ENCODE measurements at regions not wholly inside any gene's neighbourhood (a gene's known extent, or its start where the extent isn't known, plus 50 kb on each side); places are given as distances from the start of the nearest gene placed in this dataset.

DNA sequence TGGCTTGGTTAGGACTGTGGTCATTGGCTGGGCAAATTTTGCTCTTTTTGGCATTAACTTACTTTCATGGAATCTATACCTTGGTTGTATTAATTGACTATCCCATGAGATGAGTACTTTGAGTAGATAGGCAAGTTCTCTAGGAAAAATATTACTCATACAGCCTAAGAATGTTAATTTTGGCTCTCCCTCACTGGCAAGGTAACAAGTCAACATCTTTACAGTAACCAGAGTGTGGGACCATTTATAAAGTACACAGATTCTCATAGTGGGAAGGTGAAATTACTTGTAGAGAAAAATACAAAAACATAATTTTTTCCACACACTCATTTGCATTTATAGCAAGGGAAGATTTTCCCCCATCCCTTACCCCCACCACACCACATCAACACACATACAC, 154.6 kb upstream of the ZNF608 start:
- Histone ChIP-seq H3K4me1 (ENCODE audit: low read length) (peaks cover 9% of the 10 kb centered on the region), H3K79me2 (ENCODE audit: low read length) (no peaks in the 10 kb centered on the region), H3K27me3 (ENCODE audit: low read length) (no peaks in the 10 kb centered on the region), H3K4me2 (ENCODE audit: low read depth, low read length, poor library complexity, severe bottlenecking) (no peak overlapping the region), H2AFZ (ENCODE audit: low read length) (no peak overlapping the region), H3K27ac (ENCODE audit: low read length) (no peak overlapping the region), H3K4me3 (ENCODE audit: low read length) (no peak overlapping the region), H3K36me3 (ENCODE audit: insufficient read depth, low read length) (no peaks in the 10 kb centered on the region), H3K9me3 (ENCODE audit: low read length) (no peaks in the 10 kb centered on the region), H4K20me1 (ENCODE audit: insufficient read depth, low read depth, low read length) (no peaks in the 10 kb centered on the region), H3K9me2 (replicated peaks; ENCODE audit: insufficient read depth, low read length) (no peaks in the 10 kb centered on the region), H3K9ac (ENCODE audit: low read length) (no peak overlapping the region)
- DNase-seq = no peak

DNA sequence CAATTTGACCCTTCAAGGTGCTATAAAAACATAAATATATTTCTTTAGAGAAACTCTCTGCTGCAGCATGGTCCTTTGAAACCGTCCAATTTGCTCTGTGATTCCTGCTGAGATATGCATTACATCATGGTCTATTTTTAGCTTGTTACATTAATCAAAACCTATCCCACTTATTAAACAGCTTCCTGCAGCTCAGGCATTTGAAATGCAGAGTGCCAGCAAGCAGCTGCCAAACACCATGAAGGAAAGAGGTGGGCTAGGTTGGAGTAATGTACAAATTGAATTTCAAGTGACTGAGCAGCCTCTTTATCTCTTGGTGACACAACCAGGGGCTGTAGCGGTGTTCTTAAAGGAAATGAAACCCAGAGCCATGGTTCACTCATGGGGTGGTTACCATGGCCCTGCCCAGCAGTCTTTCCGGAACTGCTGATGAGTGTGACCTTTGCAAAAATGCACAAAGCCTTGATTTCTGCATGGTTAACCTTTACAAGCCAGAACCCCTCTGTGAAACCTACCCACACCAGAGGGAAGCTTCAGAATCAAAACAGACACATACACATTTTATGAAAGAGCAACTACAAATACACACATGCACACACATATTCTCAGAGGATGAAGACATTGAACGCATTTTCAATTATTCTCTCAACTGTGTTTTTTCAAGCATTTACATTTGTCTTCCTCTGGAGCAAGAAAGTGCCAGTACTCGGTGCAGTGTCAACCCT, 155.8 kb upstream of the ZNF608 start:
- Histone ChIP-seq H3K79me2 (ENCODE audit: low read length) (no peaks in the 10 kb centered on the region), H3K36me3 (ENCODE audit: insufficient read depth, low read length) (no peaks in the 10 kb centered on the region), H3K27ac (ENCODE audit: low read length) (no peak overlapping the region), H3K4me3 (ENCODE audit: low read length) (no peak overlapping the region), H4K20me1 (ENCODE audit: insufficient read depth, low read depth, low read length) (no peaks in the 10 kb centered on the region), H3K4me2 (ENCODE audit: low read depth, low read length, poor library complexity, severe bottlenecking) (no peak overlapping the region), H3K4me1 (ENCODE audit: low read length) (peaks cover 9% of the 10 kb centered on the region), H3K27me3 (ENCODE audit: low read length) (no peaks in the 10 kb centered on the region), H2AFZ (ENCODE audit: low read length) (no peak overlapping the region), H3K9me3 (ENCODE audit: low read length) (no peaks in the 10 kb centered on the region), H3K9me2 (replicated peaks; ENCODE audit: insufficient read depth, low read length) (no peaks in the 10 kb centered on the region), H3K9ac (ENCODE audit: low read length) (no peak overlapping the region)
- DNase-seq = peak; percentile 45

DNA sequence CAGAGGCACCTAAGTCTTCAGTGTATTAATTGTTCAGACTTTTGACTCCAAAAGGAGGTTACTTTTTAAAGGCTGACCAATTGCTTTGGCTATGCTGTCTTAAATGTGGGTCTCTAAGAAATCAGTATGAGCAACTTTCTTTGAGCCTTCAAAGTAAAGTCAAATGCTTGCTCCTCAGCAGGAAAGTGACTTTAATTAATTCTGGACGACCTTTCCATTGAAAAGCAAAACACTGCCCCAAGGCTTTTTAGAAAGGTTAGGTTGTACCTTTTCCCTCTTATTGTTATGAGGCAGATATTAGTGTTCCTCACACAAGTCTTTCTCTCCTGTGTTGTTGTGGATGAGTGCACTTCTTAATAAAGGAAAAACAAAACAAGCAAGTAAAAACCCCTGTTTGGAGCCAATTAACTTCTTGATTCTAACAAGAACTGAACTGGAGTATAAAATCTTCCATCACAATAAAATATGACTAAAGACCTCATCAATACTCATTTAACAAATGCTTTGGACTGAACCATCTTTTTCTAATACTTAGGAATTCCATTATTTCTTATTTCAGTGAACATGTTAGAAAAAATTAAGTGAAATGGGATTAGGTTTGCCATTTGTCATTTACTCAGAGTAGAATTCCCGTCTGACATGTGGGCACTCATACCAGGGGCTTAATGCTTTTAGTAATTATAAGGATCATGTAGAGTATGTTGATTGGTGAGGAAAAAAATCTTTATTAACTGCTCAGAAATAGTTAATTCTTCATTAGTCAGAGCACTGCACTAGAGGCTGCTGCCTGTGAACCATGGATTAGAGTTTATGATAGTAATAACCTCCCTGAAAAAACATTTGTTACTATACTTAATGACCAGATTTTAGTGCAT, 159.1 kb upstream of the ZNF608 start:
- Histone ChIP-seq H3K27ac (ENCODE audit: low read length) (no peak overlapping the region), H3K4me3 (ENCODE audit: low read length) (no peak overlapping the region), H3K9ac (ENCODE audit: low read length) (no peak overlapping the region), H3K79me2 (ENCODE audit: low read length) (no peaks in the 10 kb centered on the region), H3K36me3 (ENCODE audit: insufficient read depth, low read length) (no peaks in the 10 kb centered on the region), H3K4me2 (ENCODE audit: low read depth, low read length, poor library complexity, severe bottlenecking) (no peak overlapping the region), H2AFZ (ENCODE audit: low read length) (no peak overlapping the region), H3K4me1 (ENCODE audit: low read length) (peaks cover 9% of the 10 kb centered on the region), H3K27me3 (ENCODE audit: low read length) (no peaks in the 10 kb centered on the region), H3K9me2 (replicated peaks; ENCODE audit: insufficient read depth, low read length) (no peaks in the 10 kb centered on the region), H3K9me3 (ENCODE audit: low read length) (no peaks in the 10 kb centered on the region), H4K20me1 (ENCODE audit: insufficient read depth, low read depth, low read length) (no peaks in the 10 kb centered on the region)
- no peak for DNase-seq

DNA sequence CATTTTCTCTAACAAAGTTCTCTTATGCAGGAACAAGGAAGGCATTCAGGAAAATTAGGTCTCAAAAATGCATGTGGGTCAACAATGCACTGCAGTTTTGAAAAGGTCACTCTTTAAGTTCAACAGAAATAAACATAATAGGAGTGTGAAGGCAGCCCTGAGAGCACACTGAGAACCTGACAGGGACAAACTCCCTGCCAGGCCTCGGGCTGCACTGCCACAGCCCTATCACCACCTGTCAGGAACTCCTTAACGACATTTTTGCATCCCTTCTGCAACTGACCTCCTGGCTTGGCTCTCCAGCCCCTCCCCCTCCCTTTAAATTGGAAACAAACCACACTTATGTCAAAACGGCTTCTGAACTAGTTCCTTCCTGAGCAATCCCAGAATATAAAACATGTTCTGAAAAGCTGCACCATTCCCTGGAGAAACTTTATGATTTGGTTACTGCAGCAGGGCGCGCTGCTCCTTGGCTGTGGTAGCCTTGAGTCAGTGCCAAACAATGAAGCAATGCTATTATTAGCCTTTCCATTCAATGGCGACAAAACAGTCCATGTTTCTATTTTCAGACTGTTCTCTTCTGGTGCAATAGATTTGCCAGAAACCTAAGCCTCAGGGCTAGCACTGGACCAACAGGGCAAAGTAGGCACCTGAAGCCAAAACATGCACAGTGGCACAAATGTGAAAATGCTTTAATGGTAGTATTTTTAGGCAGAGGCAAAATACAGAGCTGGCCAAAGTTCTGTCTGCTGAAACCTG, 160.1 kb upstream of the ZNF608 start:
- Histone ChIP-seq H3K9ac (ENCODE audit: low read length) (no peak overlapping the region), H3K79me2 (ENCODE audit: low read length) (no peaks in the 10 kb centered on the region), H3K27ac (ENCODE audit: low read length) (no peak overlapping the region), H2AFZ (ENCODE audit: low read length) (no peak overlapping the region), H3K27me3 (ENCODE audit: low read length) (no peaks in the 10 kb centered on the region), H3K9me3 (ENCODE audit: low read length) (no peaks in the 10 kb centered on the region), H3K4me2 (ENCODE audit: low read depth, low read length, poor library complexity, severe bottlenecking) (no peak overlapping the region), H3K36me3 (ENCODE audit: insufficient read depth, low read length) (no peaks in the 10 kb centered on the region), H4K20me1 (ENCODE audit: insufficient read depth, low read depth, low read length) (no peaks in the 10 kb centered on the region), H3K4me3 (ENCODE audit: low read length) (no peak overlapping the region), H3K4me1 (ENCODE audit: low read length) (peaks cover 9% of the 10 kb centered on the region), H3K9me2 (replicated peaks; ENCODE audit: insufficient read depth, low read length) (no peaks in the 10 kb centered on the region)
- DNase-seq = no peak

DNA sequence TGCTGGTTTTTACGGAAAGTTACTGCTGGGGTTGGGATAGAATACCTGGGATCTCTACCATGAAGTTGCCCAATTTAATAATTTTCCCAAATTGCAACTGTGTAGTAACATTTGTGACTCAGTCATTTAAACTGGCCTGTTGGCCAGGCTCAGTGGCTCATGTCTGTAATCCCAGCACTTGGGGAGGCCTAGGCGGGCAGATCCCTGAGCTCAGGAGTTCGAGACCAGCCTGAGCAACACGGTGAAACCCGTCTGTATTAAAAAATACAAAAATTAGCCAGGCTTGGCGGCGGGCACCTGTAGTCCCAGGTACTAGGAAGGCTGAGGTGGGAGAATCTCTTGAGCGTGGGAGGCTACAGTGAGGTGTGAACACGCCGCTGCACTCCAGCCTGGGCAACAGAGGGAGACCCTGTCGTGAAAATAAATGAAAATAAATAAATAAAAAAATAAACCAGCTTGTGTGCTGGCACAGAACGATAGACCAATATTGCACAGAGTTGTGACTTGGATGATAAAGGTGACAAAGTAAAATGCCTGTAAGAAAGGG, 160.7 kb upstream of the ZNF608 start:
- peaks cover 4% of the 10 kb centered on the region for H3K4me1 ChIP-seq (ENCODE audit: low read length)
- no peak for DNase-seq
- no peaks in the 10 kb centered on the region for H3K9me3 ChIP-seq (ENCODE audit: low read length)
- H2AFZ ChIP-seq (ENCODE audit: low read length) = no peak overlapping the region
- H3K27me3 ChIP-seq (ENCODE audit: low read length) = no peaks in the 10 kb centered on the region
- no peak overlapping the region for H3K4me3 ChIP-seq (ENCODE audit: low read length)
- H4K20me1 ChIP-seq (ENCODE audit: insufficient read depth, low read depth, low read length) = no peaks in the 10 kb centered on the region
- H3K4me2 ChIP-seq (ENCODE audit: low read depth, low read length, poor library complexity, severe bottlenecking) = no peak overlapping the region
- no peaks in the 10 kb centered on the region for H3K9me2 ChIP-seq (replicated peaks; ENCODE audit: insufficient read depth, low read length)
- H3K27ac ChIP-seq (ENCODE audit: low read length) = no peak overlapping the region
- H3K79me2 ChIP-seq (ENCODE audit: low read length) = no peaks in the 10 kb centered on the region
- no peak overlapping the region for H3K9ac ChIP-seq (ENCODE audit: low read length)
- no peaks in the 10 kb centered on the region for H3K36me3 ChIP-seq (ENCODE audit: insufficient read depth, low read length)

DNA sequence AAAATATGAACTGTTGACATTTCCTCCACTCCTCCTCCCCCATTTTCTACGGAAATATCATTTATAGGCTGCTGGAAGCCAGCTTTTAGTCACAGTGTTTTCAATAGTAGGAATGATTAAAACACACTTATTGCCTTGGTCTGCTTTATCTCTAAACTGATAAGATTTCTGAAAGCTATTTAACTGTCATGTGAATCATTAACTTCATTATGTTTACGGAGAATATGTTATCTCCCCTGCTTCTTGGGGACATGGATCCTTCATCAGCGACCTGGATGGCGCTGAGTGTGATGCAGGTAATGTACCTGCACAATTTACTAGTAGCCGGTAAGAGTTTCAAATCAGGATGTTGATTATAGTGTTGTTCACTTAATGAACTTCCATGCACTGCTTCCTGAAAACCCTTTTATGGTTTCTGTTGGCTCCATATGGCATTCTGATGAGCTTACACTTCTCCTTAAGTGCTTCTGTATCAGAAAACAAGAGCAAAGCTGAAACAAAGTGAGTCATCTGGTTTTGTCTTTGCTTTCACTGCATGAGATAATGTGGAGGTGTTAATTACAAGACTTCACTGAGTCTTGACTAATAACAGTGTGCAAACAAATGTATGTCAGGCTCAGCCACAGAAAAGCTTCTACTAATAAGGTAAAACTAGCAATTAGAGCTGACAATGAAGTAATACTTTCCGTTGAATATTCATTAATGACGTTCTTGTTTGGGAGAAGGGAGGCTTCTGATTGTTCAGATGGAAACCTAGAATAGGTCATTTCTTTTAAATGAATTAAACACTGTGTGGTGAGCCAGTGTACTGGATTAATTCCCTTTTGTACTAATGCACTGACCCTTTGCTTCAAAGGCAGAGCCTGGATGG, 162.4 kb upstream of the ZNF608 start:
- Histone ChIP-seq H4K20me1 (ENCODE audit: insufficient read depth, low read depth, low read length) (no peaks in the 10 kb centered on the region), H3K79me2 (ENCODE audit: low read length) (no peaks in the 10 kb centered on the region), H3K36me3 (ENCODE audit: insufficient read depth, low read length) (no peaks in the 10 kb centered on the region), H3K9ac (ENCODE audit: low read length) (no peak overlapping the region), H3K27ac (ENCODE audit: low read length) (no peak overlapping the region), H3K9me2 (replicated peaks; ENCODE audit: insufficient read depth, low read length) (no peaks in the 10 kb centered on the region), H3K4me1 (ENCODE audit: low read length) (peaks cover 6% of the 10 kb centered on the region), H3K9me3 (ENCODE audit: low read length) (no peaks in the 10 kb centered on the region), H3K4me2 (ENCODE audit: low read depth, low read length, poor library complexity, severe bottlenecking) (no peak overlapping the region), H3K27me3 (ENCODE audit: low read length) (no peaks in the 10 kb centered on the region; the same call in 1 of the 2 replicates), H2AFZ (ENCODE audit: low read length) (no peak overlapping the region), H3K4me3 (ENCODE audit: low read length) (no peak overlapping the region)
- DNase-seq = no peak

DNA sequence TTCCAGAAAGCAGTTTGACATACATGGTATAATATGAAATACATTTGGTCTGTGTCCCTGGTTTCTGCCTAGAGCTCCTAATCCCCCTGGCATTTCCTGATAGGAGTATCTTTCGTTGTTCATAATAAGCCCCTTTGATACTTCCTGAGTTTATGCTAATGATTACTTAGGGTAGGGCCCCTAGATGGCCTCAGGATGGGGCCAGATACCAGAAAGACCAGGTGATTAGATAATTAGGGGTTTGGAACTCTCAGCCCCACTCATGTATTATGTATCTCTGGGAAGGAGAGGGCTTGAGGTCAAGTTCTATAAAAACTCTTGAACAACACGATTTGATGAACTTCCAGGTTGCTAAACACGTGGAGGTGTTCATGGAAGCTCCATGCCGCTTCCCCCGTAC, 163.3 kb upstream of the ZNF608 start:
- Histone ChIP-seq H3K27ac (ENCODE audit: low read length) (no peak overlapping the region), H3K4me2 (ENCODE audit: low read depth, low read length, poor library complexity, severe bottlenecking) (no peak overlapping the region), H3K9me3 (ENCODE audit: low read length) (no peaks in the 10 kb centered on the region), H3K27me3 (ENCODE audit: low read length) (no peaks in the 10 kb centered on the region; the same call in 1 of the 2 replicates), H3K79me2 (ENCODE audit: low read length) (no peaks in the 10 kb centered on the region), H4K20me1 (ENCODE audit: insufficient read depth, low read depth, low read length) (no peaks in the 10 kb centered on the region), H3K4me1 (ENCODE audit: low read length) (peaks cover 6% of the 10 kb centered on the region), H3K36me3 (ENCODE audit: insufficient read depth, low read length) (no peaks in the 10 kb centered on the region), H3K9ac (ENCODE audit: low read length) (no peak overlapping the region), H3K4me3 (ENCODE audit: low read length) (no peak overlapping the region), H2AFZ (ENCODE audit: low read length) (no peak overlapping the region), H3K9me2 (replicated peaks; ENCODE audit: insufficient read depth, low read length) (no peaks in the 10 kb centered on the region)
- DNase-seq = no peak

All from Karpas-422 (cell line).